ENCODE measurements at regions not wholly inside any gene's neighbourhood (a gene's known extent, or its start where the extent isn't known, plus 50 kb on each side); places are given as distances from the start of the nearest gene placed in this dataset.
"Not testable (repeated sequence)": the region's sequence is repeated elsewhere in the genome, so short reads cannot be mapped to it uniquely, and the experiment has no call there.

DNA sequence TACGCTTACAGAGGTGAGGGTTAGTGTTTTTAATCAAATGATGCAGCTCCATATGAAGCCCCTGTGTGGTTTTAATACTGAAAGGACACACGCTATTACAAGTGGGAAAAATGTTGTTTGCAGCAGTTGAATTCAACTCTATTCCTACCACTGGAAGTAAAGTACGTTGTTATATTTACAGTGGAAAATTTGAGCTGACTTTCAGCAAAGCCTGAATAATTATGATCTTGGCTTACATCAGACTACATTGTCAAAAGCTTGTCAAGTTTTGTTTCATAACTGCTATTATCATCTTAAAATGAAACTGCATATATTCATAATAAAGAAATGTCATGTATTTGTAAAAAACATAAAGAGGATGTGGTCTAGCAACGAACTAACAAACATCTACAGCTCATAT lies 818.5 kb downstream of the SEMA5A start:
- DNase-seq (ENCODE audit: low spot score in 2 of 2) (no peak), ATAC-seq (replicated peaks; ENCODE audit: extremely low read depth, poor library complexity, severe bottlenecking) (no peak)
- Mint-ChIP-seq H3K9me3 (peaks cover 12% of the 10 kb centered on the region), H3K4me3 (no peak overlapping the region), H3K27me3 (no peaks in the 10 kb centered on the region), H3K36me3 (ENCODE audit: insufficient read depth) (no peaks in the 10 kb centered on the region), H3K27ac (ENCODE audit: low read depth) (no peak overlapping the region), H3K4me1 (no peaks in the 10 kb centered on the region)

DNA sequence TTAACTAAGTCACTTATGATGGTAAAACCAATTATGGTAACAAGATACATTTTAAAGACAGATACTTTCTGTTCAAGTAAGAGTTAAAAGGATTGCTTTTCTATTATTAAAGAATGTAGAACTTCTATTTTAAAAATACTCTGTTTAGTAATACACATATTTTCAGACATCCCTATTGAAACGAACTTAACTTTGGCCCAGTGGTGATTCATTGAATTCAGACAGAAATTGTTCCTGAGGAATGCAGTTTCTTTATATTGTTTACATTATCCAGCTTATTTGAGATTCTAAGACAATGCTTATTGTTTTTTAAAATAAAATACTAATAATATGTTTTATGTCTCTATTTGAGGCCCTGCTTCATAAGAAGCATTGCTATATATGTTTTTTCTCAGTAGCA lies 816.4 kb downstream of the SEMA5A start:
- Mint-ChIP-seq H3K4me1 (no peaks in the 10 kb centered on the region), H3K27ac (ENCODE audit: low read depth) (no peak overlapping the region), H3K4me3 (no peak overlapping the region), H3K36me3 (ENCODE audit: insufficient read depth) (no peaks in the 10 kb centered on the region), H3K9me3 (peaks cover 4% of the 10 kb centered on the region), H3K27me3 (no peaks in the 10 kb centered on the region)
- ATAC-seq (replicated peaks; ENCODE audit: extremely low read depth, poor library complexity, severe bottlenecking) (no peak), DNase-seq (ENCODE audit: low spot score in 2 of 2) (no peak)

- Mint-ChIP-seq H3K27me3 (no peaks in the 10 kb centered on the region), H3K9me3 (peaks cover 4% of the 10 kb centered on the region), H3K4me1 (no peaks in the 10 kb centered on the region), H3K4me3 (no peak overlapping the region), H3K27ac (ENCODE audit: low read depth) (no peak overlapping the region), H3K36me3 (ENCODE audit: insufficient read depth) (no peaks in the 10 kb centered on the region)
- ATAC-seq (replicated peaks; ENCODE audit: extremely low read depth, poor library complexity, severe bottlenecking) (no peak), DNase-seq (ENCODE audit: low spot score in 2 of 2) (no peak)
These were observed 815.7 kb downstream of the SEMA5A start for GRCh38 chr5:8730194-8730593.

- H3K36me3 Mint-ChIP-seq (ENCODE audit: insufficient read depth); H3K27me3 Mint-ChIP-seq; ATAC-seq (replicated peaks; ENCODE audit: extremely low read depth, poor library complexity, severe bottlenecking); H3K4me3 Mint-ChIP-seq; H3K27ac Mint-ChIP-seq (ENCODE audit: low read depth); H3K9me3 Mint-ChIP-seq; DNase-seq (ENCODE audit: low spot score in 2 of 2); H3K4me1 Mint-ChIP-seq: not testable (repeated sequence)
These were observed 814.8 kb downstream of the SEMA5A start for GRCh38 chr5:8731110-8731509.

GRCh38 chr5:8740595-8740994 lies 805.3 kb downstream of the SEMA5A start:
- no peak overlapping the region for H3K4me3 Mint-ChIP-seq
- H3K36me3 Mint-ChIP-seq (ENCODE audit: insufficient read depth) = no peaks in the 10 kb centered on the region
- DNase-seq (ENCODE audit: low spot score in 2 of 2) = no peak
- no peak for ATAC-seq (replicated peaks; ENCODE audit: extremely low read depth, poor library complexity, severe bottlenecking)
- no peaks in the 10 kb centered on the region for H3K4me1 Mint-ChIP-seq
- no peak overlapping the region for H3K27ac Mint-ChIP-seq (ENCODE audit: low read depth)
- no peaks in the 10 kb centered on the region for H3K27me3 Mint-ChIP-seq
- H3K9me3 Mint-ChIP-seq = peaks cover 20% of the 10 kb centered on the region

- DNase-seq (ENCODE audit: low spot score in 2 of 2) (no peak), ATAC-seq (replicated peaks; ENCODE audit: extremely low read depth, poor library complexity, severe bottlenecking) (no peak)
- H3K27me3 Mint-ChIP-seq = no peaks in the 10 kb centered on the region
These were observed 796.3 kb downstream of the SEMA5A start for GRCh38 chr5:8749556-8749955.

GRCh38 chr5:8750100-8750499 lies 795.8 kb downstream of the SEMA5A start:
- DNase-seq (ENCODE audit: low spot score in 2 of 2) (no peak), ATAC-seq (replicated peaks; ENCODE audit: extremely low read depth, poor library complexity, severe bottlenecking) (no peak)
- peaks cover 16% of the 10 kb centered on the region for H3K9me3 Mint-ChIP-seq
- peaks cover 2% of the 10 kb centered on the region for H3K36me3 Mint-ChIP-seq (ENCODE audit: insufficient read depth)
- H3K27me3 Mint-ChIP-seq = no peaks in the 10 kb centered on the region
- H3K27ac Mint-ChIP-seq (ENCODE audit: low read depth) = no peak overlapping the region
- H3K4me1 Mint-ChIP-seq = no peaks in the 10 kb centered on the region
- H3K4me3 Mint-ChIP-seq = no peak overlapping the region

More at GRCh38 chr5:8749556-8749955, 796.3 kb downstream of the SEMA5A start:
- H3K27ac Mint-ChIP-seq (ENCODE audit: low read depth) = no peak overlapping the region
- H3K4me1 Mint-ChIP-seq = no peaks in the 10 kb centered on the region
- no peak overlapping the region for H3K4me3 Mint-ChIP-seq
- H3K36me3 Mint-ChIP-seq (ENCODE audit: insufficient read depth) = peaks cover 2% of the 10 kb centered on the region
- peaks cover 13% of the 10 kb centered on the region for H3K9me3 Mint-ChIP-seq

DNA sequence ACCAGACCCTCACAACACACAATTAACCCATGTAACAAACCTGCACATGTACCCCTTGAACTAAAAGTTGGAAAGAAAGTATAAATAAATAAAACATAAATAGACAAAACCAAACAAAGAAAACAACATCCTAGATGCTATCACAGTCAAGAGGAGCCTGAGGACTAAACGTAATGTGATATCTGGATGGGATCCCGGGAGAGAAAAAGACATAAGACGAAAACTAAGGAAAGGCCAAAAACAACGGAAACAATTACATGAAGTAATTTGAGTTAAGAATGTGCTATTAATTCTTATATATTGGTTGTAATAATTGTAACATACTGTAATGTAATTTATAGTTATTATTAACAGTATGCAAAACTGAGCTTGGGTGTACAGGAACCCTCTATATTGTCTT lies 793.9 kb downstream of the SEMA5A start:
- peaks cover 2% of the 10 kb centered on the region for H3K36me3 Mint-ChIP-seq (ENCODE audit: insufficient read depth)
- peaks cover 25% of the 10 kb centered on the region for H3K9me3 Mint-ChIP-seq
- ATAC-seq (replicated peaks; ENCODE audit: extremely low read depth, poor library complexity, severe bottlenecking) (no peak), DNase-seq (ENCODE audit: low spot score in 2 of 2) (no peak)
- no peak overlapping the region for H3K27ac Mint-ChIP-seq (ENCODE audit: low read depth)
- no peak overlapping the region for H3K4me3 Mint-ChIP-seq
- no peaks in the 10 kb centered on the region for H3K27me3 Mint-ChIP-seq
- H3K4me1 Mint-ChIP-seq = no peaks in the 10 kb centered on the region

DNA sequence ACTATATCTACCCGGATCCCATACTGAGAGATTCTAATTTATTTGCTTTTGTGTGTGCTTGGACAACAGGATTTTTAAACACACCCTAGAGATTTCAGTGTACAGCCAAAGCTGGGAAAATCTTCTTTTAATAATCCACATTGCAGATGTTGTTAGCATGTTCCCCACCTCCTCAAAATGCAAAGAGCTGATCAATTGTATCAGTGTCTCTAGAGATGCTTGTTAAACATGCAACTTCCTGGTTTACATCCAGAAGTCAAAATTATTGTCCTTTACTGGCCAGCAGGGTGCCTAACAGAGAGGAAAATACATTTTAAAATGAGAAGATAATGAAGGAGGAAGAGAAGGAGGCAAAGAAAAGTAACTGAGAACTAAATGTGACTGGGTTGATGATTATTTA lies 793.3 kb downstream of the SEMA5A start:
- Mint-ChIP-seq H3K36me3 (ENCODE audit: insufficient read depth) (peaks cover 2% of the 10 kb centered on the region), H3K9me3 (peaks cover 25% of the 10 kb centered on the region), H3K27me3 (no peaks in the 10 kb centered on the region), H3K4me3 (no peak overlapping the region), H3K27ac (ENCODE audit: low read depth) (no peak overlapping the region), H3K4me1 (no peaks in the 10 kb centered on the region)
- no peak for DNase-seq (ENCODE audit: low spot score in 2 of 2)
- no peak for ATAC-seq (replicated peaks; ENCODE audit: extremely low read depth, poor library complexity, severe bottlenecking)

GRCh38 chr5:8756498-8757084 lies 789.3 kb downstream of the SEMA5A start:
- H3K4me3 Mint-ChIP-seq = no peak overlapping the region
- DNase-seq (ENCODE audit: low spot score in 2 of 2) = no peak
- H3K36me3 Mint-ChIP-seq (ENCODE audit: insufficient read depth) = no peaks in the 10 kb centered on the region
- no peaks in the 10 kb centered on the region for H3K4me1 Mint-ChIP-seq
- ATAC-seq (replicated peaks; ENCODE audit: extremely low read depth, poor library complexity, severe bottlenecking) = no peak
- no peaks in the 10 kb centered on the region for H3K27me3 Mint-ChIP-seq
- H3K9me3 Mint-ChIP-seq = peaks cover 33% of the 10 kb centered on the region
- H3K27ac Mint-ChIP-seq (ENCODE audit: low read depth) = no peak overlapping the region

DNA sequence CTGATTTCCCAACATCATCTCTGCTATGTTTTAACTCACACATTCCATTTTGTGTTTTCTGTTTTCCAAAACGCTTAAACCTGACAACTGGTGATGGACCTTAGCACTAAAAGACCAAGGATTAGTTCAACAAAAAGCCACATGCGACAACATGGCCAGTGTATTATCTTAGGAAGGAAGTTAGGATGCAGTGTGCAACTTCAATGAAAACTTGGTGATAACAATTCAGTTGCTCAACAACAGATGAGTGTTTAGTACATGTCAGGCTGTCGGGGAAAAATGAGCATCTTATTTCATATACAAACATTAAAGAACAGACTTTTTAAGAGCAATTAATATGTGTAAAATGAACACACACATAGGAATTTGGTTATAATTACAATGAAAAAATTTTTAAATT lies 780.0 kb downstream of the SEMA5A start:
- H3K27me3 Mint-ChIP-seq = no peaks in the 10 kb centered on the region
- no peaks in the 10 kb centered on the region for H3K36me3 Mint-ChIP-seq (ENCODE audit: insufficient read depth)
- ATAC-seq (replicated peaks; ENCODE audit: extremely low read depth, poor library complexity, severe bottlenecking) = no peak
- no peak overlapping the region for H3K4me3 Mint-ChIP-seq
- peaks cover 20% of the 10 kb centered on the region for H3K9me3 Mint-ChIP-seq
- H3K4me1 Mint-ChIP-seq = no peaks in the 10 kb centered on the region
- no peak overlapping the region for H3K27ac Mint-ChIP-seq (ENCODE audit: low read depth)
- no peak for DNase-seq (ENCODE audit: low spot score in 2 of 2)

- H3K9me3 Mint-ChIP-seq = peaks cover 16% of the 10 kb centered on the region
- H3K4me3 Mint-ChIP-seq = no peak overlapping the region
- no peaks in the 10 kb centered on the region for H3K27me3 Mint-ChIP-seq
- DNase-seq (ENCODE audit: low spot score in 2 of 2) (no peak), ATAC-seq (replicated peaks; ENCODE audit: extremely low read depth, poor library complexity, severe bottlenecking) (no peak)
- H3K4me1 Mint-ChIP-seq = no peaks in the 10 kb centered on the region
- no peaks in the 10 kb centered on the region for H3K36me3 Mint-ChIP-seq (ENCODE audit: insufficient read depth)
- H3K27ac Mint-ChIP-seq (ENCODE audit: low read depth) = no peak overlapping the region
These were observed 779.4 kb downstream of the SEMA5A start for GRCh38 chr5:8766448-8766847.

GRCh38 chr5:8767111-8767510 lies 778.8 kb downstream of the SEMA5A start:
- DNase-seq (ENCODE audit: low spot score in 2 of 2) (no peak), ATAC-seq (replicated peaks; ENCODE audit: extremely low read depth, poor library complexity, severe bottlenecking) (no peak)
- Mint-ChIP-seq H3K4me3 (no peak overlapping the region), H3K36me3 (ENCODE audit: insufficient read depth) (no peaks in the 10 kb centered on the region), H3K4me1 (no peaks in the 10 kb centered on the region), H3K9me3 (peaks cover 14% of the 10 kb centered on the region), H3K27me3 (no peaks in the 10 kb centered on the region), H3K27ac (ENCODE audit: low read depth) (no peak overlapping the region)

GRCh38 chr5:8767746-8768145 lies 778.1 kb downstream of the SEMA5A start:
- Mint-ChIP-seq H3K4me1 (no peaks in the 10 kb centered on the region), H3K4me3 (no peak overlapping the region), H3K27ac (ENCODE audit: low read depth) (no peak overlapping the region), H3K36me3 (ENCODE audit: insufficient read depth) (no peaks in the 10 kb centered on the region), H3K27me3 (no peaks in the 10 kb centered on the region), H3K9me3 (peaks cover 14% of the 10 kb centered on the region)
- DNase-seq (ENCODE audit: low spot score in 2 of 2) (no peak), ATAC-seq (replicated peaks; ENCODE audit: extremely low read depth, poor library complexity, severe bottlenecking) (no peak)
